OCI-LY7 (cell line): ENCODE measurements at regions not wholly inside any gene's neighbourhood (a gene's known extent, or its start where the extent isn't known, plus 50 kb on each side); places are given as distances from the start of the nearest gene placed in this dataset.

Experiments used
- BruUV-seq: library from RNA; stranded (reverse); fragments of 400-500 nt; replicated peaks from 2 replicates; lab custom pipeline; 2021; lab: Mats Ljungman, UMichigan
- CTCF ChIA-PET: fragments of 300-600 bp; sonication (Branson Sonifier 250); formaldehyde crosslinking; loops from one replicate; lab custom pipeline; 2022; ENCODE audit warnings: antibody characterized with exemption; ENCODE audit not compliant: unreplicated experiment; lab: Charles Lee
- POLR2A ChIA-PET: fragments of 300-600 bp; sonication (Branson Sonifier 250); formaldehyde crosslinking; loops from one replicate; lab custom pipeline; 2022; ENCODE audit warnings: antibody characterized with exemption; lab: Charles Lee
- DNase-seq: peaks from one replicate; pipeline ENCODE4 v3.0.0-alpha.2; 2015; ENCODE audit warnings: low spot score
- H2AFZ ChIP-seq: fragments of 200-600 bp; sonication (generic), shearing (Covaris generic); 2 replicates; pipeline ENCODE4 v1.6.1; 2014; ENCODE audit warnings: mild to moderate bottlenecking, antibody characterized with exemption, low read length, moderate library complexity
- H3K27ac ChIP-seq: fragments of 200-600 bp; sonication (generic); 2 replicates; pipeline ENCODE4 v1.5.1; 2014; ENCODE audit warnings: mixed run types, low read depth, mild to moderate bottlenecking, moderate library complexity, low read length, inconsistent platforms; ENCODE audit not compliant: poor library complexity, severe bottlenecking
- H3K36me3 ChIP-seq: fragments of 200-600 bp; sonication (generic); 2 replicates; pipeline ENCODE4 v1.6.1; 2014; ENCODE audit warnings: mild to moderate bottlenecking, antibody characterized with exemption, low read length, moderate library complexity, mixed read lengths; ENCODE audit not compliant: insufficient read depth
- H3K4me1 ChIP-seq: fragments of 200-600 bp; sonication (generic); 2 replicates; pipeline ENCODE4 v1.5.1; 2014; ENCODE audit warnings: mild to moderate bottlenecking, low read length; ENCODE audit not compliant: insufficient read depth, poor library complexity, severe bottlenecking
- H3K4me2 ChIP-seq: fragments of 200-600 bp; sonication (generic); 2 replicates; pipeline ENCODE4 v1.6.1; 2014; ENCODE audit warnings: mild to moderate bottlenecking, low read length
- H3K4me3 ChIP-seq: fragments of 200-600 bp; sonication (generic); 2 replicates; pipeline ENCODE4 v1.5.1; 2014; ENCODE audit warnings: mild to moderate bottlenecking, low read depth, low read length; ENCODE audit not compliant: poor library complexity, severe bottlenecking
- H3K79me2 ChIP-seq: fragments of 200-600 bp; sonication (generic); 2 replicates; pipeline ENCODE4 v1.6.1; 2016; ENCODE audit warnings: low read depth, mild to moderate bottlenecking, low read length, moderate library complexity, mixed read lengths; ENCODE audit not compliant: insufficient read depth
- H3K9me2 ChIP-seq: fragments of 200-600 bp; sonication (generic); 2 replicates; pipeline ENCODE4 v1.6.1; 2016; ENCODE audit warnings: mild to moderate bottlenecking, low read length, mixed read lengths; ENCODE audit not compliant: insufficient read depth
- H3K9me3 ChIP-seq: fragments of 200-600 bp; sonication (generic); 2 replicates; pipeline ENCODE4 v1.6.1; 2014; ENCODE audit warnings: mild to moderate bottlenecking, mixed run types, low read length, mixed read lengths
- H4K20me1 ChIP-seq: fragments of 200-600 bp; sonication (generic); 2 replicates; pipeline ENCODE4 v1.6.1; 2014; ENCODE audit warnings: mild to moderate bottlenecking, antibody characterized with exemption, low read length, moderate library complexity, mixed read lengths; ENCODE audit not compliant: insufficient read depth
- CTCF ChIP-seq: fragments of 200-600 bp; sonication (generic); conservative IDR thresholded peaks from 2 replicates; pipeline ENCODE4 v1.5.1; 2014; ENCODE audit warnings: mild to moderate bottlenecking, antibody characterized with exemption, low read length, moderate library complexity, mixed read lengths
- EZH2phosphoT487 ChIP-seq: fragments of 200-600 bp; sonication (generic); IDR thresholded peaks from 2 replicates; pipeline ENCODE4 v1.6.1; 2018; ENCODE audit warnings: low read depth, borderline replicate concordance, mild to moderate bottlenecking, mixed run types, antibody characterized with exemption, low read length, moderate library complexity, mixed read lengths
- intact Hi-C: fragments of 100-400 bp; cut with micrococcal nuclease; formaldehyde crosslinking; loops from one replicate; pipeline ENCODE4 v1.10.0; 2022; ENCODE audit not compliant: unreplicated experiment

DNA sequence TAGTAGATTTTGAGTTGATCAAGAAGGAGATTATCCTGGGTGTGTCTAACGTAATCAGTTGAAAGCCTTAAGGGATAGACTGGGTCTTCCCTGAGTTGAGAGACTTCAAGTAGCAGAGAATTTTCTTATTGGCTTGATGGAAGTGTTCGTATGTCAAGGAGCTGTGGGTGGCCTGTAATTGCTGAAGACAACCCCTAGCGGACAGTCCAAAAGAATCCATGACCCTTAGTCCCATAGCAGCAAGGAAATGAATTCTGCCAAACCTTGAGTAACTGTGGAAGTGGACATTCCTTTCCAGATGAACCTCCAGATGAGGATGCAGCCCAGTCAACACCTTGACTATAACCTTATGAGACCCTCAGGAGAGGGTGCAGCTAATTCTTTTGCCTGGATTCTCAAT, 786.3 kb downstream of the SOCS6 start:
- H3K4me1 ChIP-seq: no peaks in the 10 kb centered on the region
- BruUV-seq: no TSS peak
- H3K9me2 ChIP-seq: no peaks in the 10 kb centered on the region
- CTCF ChIA-PET: no interaction called here
- no peak overlapping the region for H3K27ac ChIP-seq
- H3K36me3 ChIP-seq: no peaks in the 10 kb centered on the region
- no peaks in the 10 kb centered on the region for H3K79me2 ChIP-seq
- H2AFZ ChIP-seq: no peak overlapping the region
- H3K4me3 ChIP-seq: no peak overlapping the region
- H3K9me3 ChIP-seq: no peaks in the 10 kb centered on the region
- H3K4me2 ChIP-seq: no peak overlapping the region
- no peak for DNase-seq
- intact Hi-C loops: no loop called here
- no peak for TF ChIP-seq CTCF
- no peak for TF ChIP-seq EZH2phosphoT487
- H4K20me1 ChIP-seq: no peaks in the 10 kb centered on the region
- POLR2A ChIA-PET: no interaction called here

GRCh38 chr18:71068338-71068737, 779.5 kb downstream of the SOCS6 start:
- no peak overlapping the region for H3K4me3 ChIP-seq
- DNase-seq: no peak
- no peak overlapping the region for H2AFZ ChIP-seq
- intact Hi-C loops: no loop called here
- H3K36me3 ChIP-seq: no peaks in the 10 kb centered on the region
- no peaks in the 10 kb centered on the region for H3K9me2 ChIP-seq
- no peak overlapping the region for H3K27ac ChIP-seq
- POLR2A ChIA-PET: no interaction called here
- TF ChIP-seq EZH2phosphoT487 (no peak), CTCF (no peak)
- no TSS peak for BruUV-seq
- H3K4me2 ChIP-seq: no peak overlapping the region
- no peaks in the 10 kb centered on the region for H4K20me1 ChIP-seq
- no peaks in the 10 kb centered on the region for H3K4me1 ChIP-seq
- no peaks in the 10 kb centered on the region for H3K79me2 ChIP-seq
- CTCF ChIA-PET: no interaction called here
- H3K9me3 ChIP-seq: no peaks in the 10 kb centered on the region

DNA sequence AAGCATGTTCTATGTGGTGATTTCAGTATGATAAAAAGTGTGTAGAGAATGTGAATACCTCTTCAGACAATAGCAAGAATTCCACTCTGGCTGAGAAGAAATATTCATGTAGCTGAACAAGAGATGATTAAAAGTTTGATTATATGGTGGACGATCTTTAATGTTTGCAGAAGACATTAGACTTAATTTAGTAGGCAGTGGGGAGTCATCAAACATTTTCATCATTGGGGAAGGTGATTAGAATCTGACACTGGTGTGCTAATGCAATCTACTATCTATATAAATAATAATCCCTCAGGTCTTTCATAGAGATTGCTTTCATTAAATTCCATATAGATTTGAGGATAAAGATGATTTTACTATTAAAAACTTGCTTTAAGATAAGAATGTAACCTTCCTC, 761.0 kb downstream of the SOCS6 start:
- Histone ChIP-seq H3K4me1 (no peaks in the 10 kb centered on the region), H4K20me1 (no peaks in the 10 kb centered on the region), H3K9me3 (no peaks in the 10 kb centered on the region), H3K79me2 (no peaks in the 10 kb centered on the region), H2AFZ (no peak overlapping the region), H3K4me3 (no peak overlapping the region), H3K4me2 (no peak overlapping the region), H3K27ac (no peak overlapping the region), H3K9me2 (no peaks in the 10 kb centered on the region), H3K36me3 (no peaks in the 10 kb centered on the region)
- POLR2A ChIA-PET: no interaction called here
- TF ChIP-seq CTCF: no peak
- no peak for TF ChIP-seq EZH2phosphoT487
- intact Hi-C loops: no loop called here
- no TSS peak for BruUV-seq
- no peak for DNase-seq
- CTCF ChIA-PET: no interaction called here
